ENCODE measurements at regions not wholly inside any gene's neighbourhood (a gene's known extent, or its start where the extent isn't known, plus 50 kb on each side); places are given as distances from the start of the nearest gene placed in this dataset.

- Histone ChIP-seq H3K4me3 (replicated peaks; ENCODE audit: insufficient read depth, low read length) (no peak overlapping the region), H3K27me3 (ENCODE audit: insufficient read depth, poor library complexity, severe bottlenecking) (no peaks in the 10 kb centered on the region), H3K27ac (replicated peaks) (no peak overlapping the region)
- DNase-seq (ENCODE audit: low read depth in 1 of 2, low spot score in 1 of 2): no peak
- TF ChIP-seq POLR2AphosphoS5 (IDR thresholded peaks at IDR 0.05; ENCODE audit: low read depth): no peak
- no peak for TF ChIP-seq CTCF (IDR thresholded peaks at IDR 0.05; ENCODE audit: insufficient read depth, low read length)
- TF ChIP-seq GABPA (IDR thresholded peaks at IDR 0.05; ENCODE audit: low read depth): no peak
- TF ChIP-seq SPI1 (IDR thresholded peaks at IDR 0.05; ENCODE audit: borderline replicate concordance, low read depth): no peak
- TF ChIP-seq REST (IDR thresholded peaks at IDR 0.05; ENCODE audit: insufficient replicate concordance, low read depth): no peak
Observed at GRCh38 chr4:177921715-177922114, 479.5 kb upstream of the AGA start.

- no peak overlapping the region for H3K4me3 ChIP-seq (replicated peaks; ENCODE audit: insufficient read depth, low read length)
- DNase-seq (ENCODE audit: low read depth in 1 of 2, low spot score in 1 of 2): no peak
- H3K27ac ChIP-seq (replicated peaks): no peak overlapping the region
- no peaks in the 10 kb centered on the region for H3K27me3 ChIP-seq (ENCODE audit: insufficient read depth, poor library complexity, severe bottlenecking)
- TF ChIP-seq POLR2AphosphoS5 (IDR thresholded peaks at IDR 0.05; ENCODE audit: low read depth) (no peak), CTCF (IDR thresholded peaks at IDR 0.05; ENCODE audit: insufficient read depth, low read length) (no peak), REST (IDR thresholded peaks at IDR 0.05; ENCODE audit: insufficient replicate concordance, low read depth) (no peak), SPI1 (IDR thresholded peaks at IDR 0.05; ENCODE audit: borderline replicate concordance, low read depth) (no peak), GABPA (IDR thresholded peaks at IDR 0.05; ENCODE audit: low read depth) (no peak)
Observed at GRCh38 chr4:177923888-177924287, 481.7 kb upstream of the AGA start.

GRCh38 chr4:177937041-177937440 is 494.8 kb upstream of the AGA start:
- H3K4me3 ChIP-seq (replicated peaks; ENCODE audit: insufficient read depth, low read length): no peak overlapping the region
- TF ChIP-seq SPI1 (IDR thresholded peaks at IDR 0.05; ENCODE audit: borderline replicate concordance, low read depth): no peak
- no peak for TF ChIP-seq POLR2AphosphoS5 (IDR thresholded peaks at IDR 0.05; ENCODE audit: low read depth)
- TF ChIP-seq REST (IDR thresholded peaks at IDR 0.05; ENCODE audit: insufficient replicate concordance, low read depth): no peak
- TF ChIP-seq CTCF (IDR thresholded peaks at IDR 0.05; ENCODE audit: insufficient read depth, low read length): no peak
- no peak for TF ChIP-seq GABPA (IDR thresholded peaks at IDR 0.05; ENCODE audit: low read depth)
- H3K27ac ChIP-seq (replicated peaks): no peak overlapping the region
- DNase-seq (ENCODE audit: low read depth in 1 of 2, low spot score in 1 of 2): no peak
- no peaks in the 10 kb centered on the region for H3K27me3 ChIP-seq (ENCODE audit: insufficient read depth, poor library complexity, severe bottlenecking)

Measured in HL-60 (cell line).